Psoas muscle (tissue), 7 donors: ENCODE measurements at regions not wholly inside any gene's neighbourhood (a gene's known extent, or its start where the extent isn't known, plus 50 kb on each side); places are given as distances from the start of the nearest gene placed in this dataset.

Source experiments
- ATAC-seq, 4 donors: fragments of 200-7000 bp; cut with Tn5 transposase; one replicate each; pipeline ENCODE4 v1.9.1; 2020; ENCODE audit warnings: moderate library complexity in 3 of 4, mild to moderate bottlenecking in 2 of 4
- DNase-seq, 2 donors: peaks; one replicate each; pipeline ENCODE4 v3.0.0-alpha.2; 2020
- H3K27ac ChIP-seq: fragments of 200-600 bp; one replicate; pipeline ENCODE4 v1.8.0; 2022
- H3K27me3 ChIP-seq, 3 donors: fragments of 200-600 bp in 1 of 3; one replicate each; pipeline versions ENCODE4 v1.6.1 to v1.8.0; 2013 to 2022; ENCODE audit warnings: low read length in 2 of 3, mild to moderate bottlenecking in 2 of 3, moderate library complexity in 1 of 3; ENCODE audit not compliant: insufficient read depth in 3 of 3
- H3K36me3 ChIP-seq, 2 donors: fragments of 200-600 bp in 1 of 2; one replicate each; pipeline versions ENCODE4 v1.6.1 to v1.8.0; 2013 to 2022; ENCODE audit warnings: low read depth in 1 of 2, mild to moderate bottlenecking in 1 of 2, moderate library complexity in 1 of 2; ENCODE audit not compliant: insufficient read depth in 1 of 2
- H3K4me1 ChIP-seq: fragments of 200-600 bp; one replicate; pipeline ENCODE4 v1.8.0; 2022
- H3K4me3 ChIP-seq: fragments of 200-600 bp; one replicate; pipeline ENCODE4 v1.8.0; 2022; ENCODE audit warnings: mild to moderate bottlenecking
- H3K9me3 ChIP-seq: fragments of 200-600 bp; one replicate; pipeline ENCODE4 v1.8.0; 2022
- WGBS, 3 donors: extraction: QIAGEN DNeasy Blood & Tissue Kit; methylation state at CpG; one replicate each; pipeline versions ENCODE4 v1.1.6 to v1.1.7; 2013; 5-methylcytosine and 5-hydroxymethylcytosine counted together
- intact Hi-C, 2 donors: fragments of 100-400 bp; cut with DNase I; formaldehyde crosslinking; loops; one replicate each; pipeline versions ENCODE4 v1.11.0 to v1.14.2; 2022
- TF ChIP-seq, protein P1 (sequence below): fragments of 200-600 bp; IDR thresholded peaks from one replicate; pipeline ENCODE4 v1.8.0; 2022; ENCODE audit warnings: antibody characterized with exemption
- donor health status: healthy with polysubstance abuse.
- donor health status: DM: no; HTN: no; CAD: no; lungs with moderate emphysema.
- donor health status: Bipolar disorder and iron deficiency.
- donor health status: healthy.
- donor health status: DM: yes; HTN: yes; CAD: no.
- donor health status: DM: no; HTN: no; CAD: no.
- donor health status: DM: yes; HTN: yes; CAD: no.

DNA sequence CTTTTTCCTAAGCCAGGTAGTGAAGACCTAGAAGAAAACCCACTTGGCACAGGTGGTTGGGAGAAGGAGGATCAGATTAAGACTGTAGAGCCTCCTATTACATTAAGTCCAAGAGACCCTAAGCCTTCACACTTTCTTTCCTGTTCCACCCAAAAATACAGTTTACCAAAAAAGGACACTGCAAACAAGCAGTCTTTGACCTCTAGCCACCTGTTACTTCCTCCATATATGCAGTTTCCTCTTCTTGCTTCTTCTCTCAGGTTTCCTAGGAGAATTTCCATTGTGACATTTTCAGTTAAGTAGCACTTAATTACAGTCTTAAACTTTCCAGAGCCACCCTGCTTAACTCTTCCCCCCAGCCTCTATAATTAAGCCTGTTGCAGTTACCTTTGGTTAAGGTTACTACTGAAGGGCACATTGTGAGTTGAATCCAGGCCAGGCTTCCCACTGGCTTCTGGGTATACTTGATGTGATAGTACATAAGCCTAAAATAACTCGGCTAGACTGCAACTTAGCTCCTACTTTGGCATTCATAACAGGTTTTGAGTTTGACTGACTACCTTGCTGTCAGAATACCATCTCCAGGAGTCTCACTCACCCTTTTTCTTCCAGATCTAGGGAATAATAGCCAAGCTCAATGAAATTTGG is 114.2 kb upstream of the UMPS start:
- no peaks in the 10 kb centered on the region for H3K36me3 ChIP-seq
- 24 to 48% (median 33%) methylated on average over 1 of the region's 1 CpG for WGBS, 3 donors
- H3K4me1 ChIP-seq, result peaks cover 39% of the 10 kb centered on the region
- intact Hi-C loops, result no loop called here
- ATAC-seq (peak; percentile 88 to 94 (median 90)), DNase-seq (peak in 1 of 2 donors; percentile 69)
- H3K27ac ChIP-seq, result peak overlapping the region; percentile 64
- TF ChIP-seq, protein P1, sequence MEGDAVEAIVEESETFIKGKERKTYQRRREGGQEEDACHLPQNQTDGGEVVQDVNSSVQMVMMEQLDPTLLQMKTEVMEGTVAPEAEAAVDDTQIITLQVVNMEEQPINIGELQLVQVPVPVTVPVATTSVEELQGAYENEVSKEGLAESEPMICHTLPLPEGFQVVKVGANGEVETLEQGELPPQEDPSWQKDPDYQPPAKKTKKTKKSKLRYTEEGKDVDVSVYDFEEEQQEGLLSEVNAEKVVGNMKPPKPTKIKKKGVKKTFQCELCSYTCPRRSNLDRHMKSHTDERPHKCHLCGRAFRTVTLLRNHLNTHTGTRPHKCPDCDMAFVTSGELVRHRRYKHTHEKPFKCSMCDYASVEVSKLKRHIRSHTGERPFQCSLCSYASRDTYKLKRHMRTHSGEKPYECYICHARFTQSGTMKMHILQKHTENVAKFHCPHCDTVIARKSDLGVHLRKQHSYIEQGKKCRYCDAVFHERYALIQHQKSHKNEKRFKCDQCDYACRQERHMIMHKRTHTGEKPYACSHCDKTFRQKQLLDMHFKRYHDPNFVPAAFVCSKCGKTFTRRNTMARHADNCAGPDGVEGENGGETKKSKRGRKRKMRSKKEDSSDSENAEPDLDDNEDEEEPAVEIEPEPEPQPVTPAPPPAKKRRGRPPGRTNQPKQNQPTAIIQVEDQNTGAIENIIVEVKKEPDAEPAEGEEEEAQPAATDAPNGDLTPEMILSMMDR, result no peak
- no peak overlapping the region for H3K4me3 ChIP-seq
- H3K27me3 ChIP-seq, result no peaks in the 10 kb centered on the region
- no peaks in the 10 kb centered on the region for H3K9me3 ChIP-seq

DNA sequence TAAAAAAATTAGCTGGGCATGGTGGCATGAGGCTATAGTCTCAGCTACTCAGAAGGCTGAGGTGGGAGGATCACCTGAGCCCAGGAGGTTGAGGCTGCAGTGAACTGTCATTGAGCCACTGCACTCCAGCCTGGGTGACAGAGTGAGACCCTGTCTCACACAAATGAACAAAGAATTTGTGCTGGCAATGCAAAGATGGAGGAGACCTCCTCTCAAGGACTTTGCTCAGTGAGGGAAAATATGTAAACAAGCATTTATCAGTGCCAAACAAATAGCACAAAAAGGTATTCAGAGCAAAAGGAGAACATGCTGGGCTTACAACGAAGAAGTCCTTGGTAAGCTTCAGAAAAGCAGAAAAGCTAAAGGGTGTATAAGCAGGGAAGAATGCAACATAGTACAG is 113.1 kb upstream of the UMPS start:
- Histone ChIP-seq H3K4me3 (no peak overlapping the region), H3K27me3 (no peaks in the 10 kb centered on the region), H3K4me1 (peaks cover 46% of the 10 kb centered on the region), H3K36me3 (no peaks in the 10 kb centered on the region), H3K9me3 (no peaks in the 10 kb centered on the region), H3K27ac (peak overlapping the region; percentile 64)
- DNase-seq, result no peak
- ATAC-seq, result no peak
- intact Hi-C loops, result no loop called here
- 54 to 64% (median 56%) methylated on average over 1 of the region's 1 CpG for WGBS, 3 donors
- TF ChIP-seq, protein P1, result no peak

DNA sequence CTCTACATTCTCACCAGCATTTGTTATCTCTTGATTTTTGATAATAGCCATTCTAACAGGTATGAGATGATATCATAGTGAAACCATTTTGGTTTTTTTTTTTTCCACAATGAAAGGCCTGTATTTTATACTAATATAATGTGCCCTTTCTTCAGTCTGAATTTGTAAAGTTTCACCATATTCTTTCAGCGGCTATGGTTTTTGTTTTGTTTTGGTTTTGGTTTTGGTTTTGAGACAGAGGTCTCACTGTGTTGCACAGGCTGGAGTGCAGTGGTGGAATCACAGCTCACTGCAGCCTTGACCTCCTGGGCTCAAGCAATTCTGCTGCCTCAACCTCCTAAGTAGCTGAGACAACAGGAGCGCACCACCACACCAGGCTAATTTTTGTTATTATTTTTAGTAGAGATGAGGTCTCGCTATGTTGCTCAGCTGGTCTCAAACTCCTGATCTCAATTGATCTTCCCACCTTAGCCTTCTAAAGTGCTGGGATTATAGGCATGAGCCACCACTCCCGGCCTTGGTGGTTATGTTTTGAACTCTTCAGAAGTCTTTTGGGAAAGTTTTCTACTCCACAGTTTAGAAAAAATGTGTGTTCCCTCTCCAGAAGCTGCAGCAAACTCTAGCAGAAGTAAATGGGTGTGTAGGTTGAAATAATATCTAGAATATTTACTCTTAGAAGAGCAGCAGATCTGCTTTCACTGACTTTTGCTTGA is 110.2 kb upstream of the UMPS start:
- Histone ChIP-seq H3K4me3 (no peak overlapping the region), H3K4me1 (peaks cover 41% of the 10 kb centered on the region), H3K27ac (peak overlapping the region; percentile 30), H3K36me3 (no peaks in the 10 kb centered on the region), H3K9me3 (no peaks in the 10 kb centered on the region), H3K27me3 (no peaks in the 10 kb centered on the region)
- no peak for DNase-seq
- intact Hi-C loops, result loop anchor here in 1 of 2 donors (5.0 kb wide), 1 partner anchor 53 kb away; no protein-coding TSS in a partner anchor
- TF ChIP-seq, protein P1, result no peak
- WGBS, 3 donors, result 80 to 90% (median 89%) methylated on average over 4 of the region's 4 CpGs
- no peak for ATAC-seq

DNA sequence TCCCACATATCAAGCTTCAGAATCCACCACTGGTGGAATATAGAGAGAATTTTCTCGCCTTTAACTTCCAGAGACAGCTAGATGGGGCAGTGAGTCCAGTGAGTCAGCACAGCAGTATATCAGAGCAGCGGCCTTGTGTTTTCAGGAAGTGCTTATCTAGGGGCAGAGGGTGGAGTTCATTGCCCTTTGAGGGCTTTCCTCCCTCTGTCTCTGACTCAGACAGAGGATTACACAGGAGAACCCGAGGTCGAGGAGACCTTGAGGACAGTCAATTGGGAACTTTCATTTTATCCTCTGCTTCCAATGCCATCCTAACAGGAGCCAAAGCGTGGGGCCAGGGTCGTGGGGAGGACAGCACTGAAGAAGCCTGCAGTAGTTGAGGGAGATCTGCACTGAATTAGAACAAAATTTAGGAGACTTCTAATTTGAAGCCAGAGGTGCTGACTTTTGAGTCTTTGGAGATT is 109.6 kb upstream of the UMPS start:
- no peaks in the 10 kb centered on the region for H3K36me3 ChIP-seq
- no peaks in the 10 kb centered on the region for H3K9me3 ChIP-seq
- peaks cover 37% of the 10 kb centered on the region for H3K4me1 ChIP-seq
- no peak overlapping the region for H3K4me3 ChIP-seq
- no peaks in the 10 kb centered on the region for H3K27me3 ChIP-seq
- H3K27ac ChIP-seq, result peak overlapping the region; percentile 30
- DNase-seq, result no peak
- intact Hi-C loops, result loop anchor here in 1 of 2 donors (5.0 kb wide), 1 partner anchor 53 kb away; no protein-coding TSS in a partner anchor
- TF ChIP-seq, protein P1, result no peak
- WGBS, 3 donors, result 34 to 45% (median 39%) methylated on average over 6 of the region's 6 CpGs
- peak; percentile 51 to 85 (median 78) for ATAC-seq
